ENCODE measurements at regions not wholly inside any gene's neighbourhood (a gene's known extent, or its start where the extent isn't known, plus 50 kb on each side); places are given as distances from the start of the nearest gene placed in this dataset.

DNA sequence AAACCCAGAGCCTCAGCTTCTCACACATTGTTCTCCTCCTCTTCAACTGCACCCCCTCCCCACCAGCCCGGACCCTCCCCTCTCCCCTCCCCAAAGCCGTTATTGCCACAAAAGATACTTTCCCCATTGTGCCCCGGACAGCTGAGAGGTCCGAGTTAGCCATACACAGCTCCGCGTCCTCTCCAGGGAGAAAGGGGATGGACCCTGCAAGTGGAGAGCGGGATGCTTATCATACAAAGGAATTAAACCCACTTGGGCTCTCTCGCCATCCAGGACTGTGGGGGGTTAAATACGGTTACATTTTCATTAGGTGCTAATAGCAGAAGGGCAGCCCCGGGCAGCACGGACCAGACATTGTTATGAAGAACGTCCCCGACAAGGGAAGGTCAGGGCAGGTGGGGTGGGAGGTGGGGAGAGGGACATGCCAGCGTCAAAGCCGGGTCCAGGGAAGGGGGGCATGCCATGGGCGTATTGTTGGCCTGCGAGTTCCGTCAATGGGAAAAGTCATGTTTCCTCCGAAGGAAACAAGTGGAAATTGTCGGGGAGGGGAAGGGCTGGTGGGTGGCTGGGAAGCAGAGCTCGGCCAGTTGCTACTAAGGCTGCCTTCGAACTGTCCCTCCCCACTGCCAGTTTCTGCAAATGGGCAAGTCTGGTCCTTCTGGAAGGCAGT lies 99.1 kb downstream of the SOX9 start:
- TF ChIP-seq GATA3 (IDR thresholded peaks at IDR 0.05; ENCODE audit: low read depth, low read length) (no peak), GATA2 (IDR thresholded peaks at IDR 0.05; ENCODE audit: low read depth, low read length) (no peak)
